NB4 (cell line): ENCODE measurements at regions not wholly inside any gene's neighbourhood (a gene's known extent, or its start where the extent isn't known, plus 50 kb on each side); places are given as distances from the start of the nearest gene placed in this dataset.

Experiments
- POLR2A ChIP-seq: IDR thresholded peaks from 2 replicates; pipeline ENCODE4 v1.6.1; 2011; ENCODE audit warnings: mild to moderate bottlenecking; ENCODE audit not compliant: insufficient read length; ENCODE audit errors: extremely low read depth
- TF ChIP-seq, protein P1 (sequence below): IDR thresholded peaks from one replicate; pipeline ENCODE4 v1.5.1; 2012; ENCODE audit warnings: low read depth, low read length

DNA sequence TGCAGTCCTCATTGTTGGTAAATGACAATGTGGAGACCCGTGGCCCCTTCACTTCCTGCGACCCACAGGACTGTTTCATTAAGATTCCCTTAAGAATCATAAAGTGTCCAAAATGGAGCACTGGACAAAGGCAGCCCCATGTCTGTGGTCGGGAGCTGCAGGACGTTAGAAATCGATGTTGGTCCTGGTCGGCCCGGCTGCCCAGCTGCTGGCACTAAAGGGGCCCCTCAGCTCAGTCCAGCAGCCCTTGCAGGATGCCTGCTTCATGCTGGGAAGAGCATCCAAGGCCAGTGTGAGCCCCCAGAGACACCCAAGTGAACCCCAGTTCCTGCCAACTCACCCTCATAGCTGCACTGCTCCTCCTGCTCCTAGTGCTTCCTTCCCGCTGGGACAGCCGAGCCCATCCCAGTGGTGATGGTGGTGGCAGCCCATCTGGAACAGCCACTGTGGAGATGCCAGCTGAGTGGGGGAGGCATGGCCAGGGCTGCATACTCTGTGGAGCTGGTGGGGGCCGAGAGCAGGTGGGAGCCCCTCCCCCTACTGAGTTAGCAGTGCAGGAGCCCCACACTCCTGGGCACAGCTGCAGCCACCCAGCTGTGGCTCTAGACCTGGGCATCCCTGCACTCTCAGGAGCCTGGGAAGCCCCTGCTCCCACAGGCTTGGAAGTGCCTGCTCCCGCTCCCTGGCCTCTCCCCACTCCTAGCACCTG is 168.0 kb upstream of the IRX2 start:
- TF ChIP-seq POLR2A, result no peak
- TF ChIP-seq, protein P1, sequence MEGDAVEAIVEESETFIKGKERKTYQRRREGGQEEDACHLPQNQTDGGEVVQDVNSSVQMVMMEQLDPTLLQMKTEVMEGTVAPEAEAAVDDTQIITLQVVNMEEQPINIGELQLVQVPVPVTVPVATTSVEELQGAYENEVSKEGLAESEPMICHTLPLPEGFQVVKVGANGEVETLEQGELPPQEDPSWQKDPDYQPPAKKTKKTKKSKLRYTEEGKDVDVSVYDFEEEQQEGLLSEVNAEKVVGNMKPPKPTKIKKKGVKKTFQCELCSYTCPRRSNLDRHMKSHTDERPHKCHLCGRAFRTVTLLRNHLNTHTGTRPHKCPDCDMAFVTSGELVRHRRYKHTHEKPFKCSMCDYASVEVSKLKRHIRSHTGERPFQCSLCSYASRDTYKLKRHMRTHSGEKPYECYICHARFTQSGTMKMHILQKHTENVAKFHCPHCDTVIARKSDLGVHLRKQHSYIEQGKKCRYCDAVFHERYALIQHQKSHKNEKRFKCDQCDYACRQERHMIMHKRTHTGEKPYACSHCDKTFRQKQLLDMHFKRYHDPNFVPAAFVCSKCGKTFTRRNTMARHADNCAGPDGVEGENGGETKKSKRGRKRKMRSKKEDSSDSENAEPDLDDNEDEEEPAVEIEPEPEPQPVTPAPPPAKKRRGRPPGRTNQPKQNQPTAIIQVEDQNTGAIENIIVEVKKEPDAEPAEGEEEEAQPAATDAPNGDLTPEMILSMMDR, result no peak
